GM18507 (cell line): ENCODE measurements at regions not wholly inside any gene's neighbourhood (a gene's known extent, or its start where the extent isn't known, plus 50 kb on each side); places are given as distances from the start of the nearest gene placed in this dataset.
"Not testable (repeated sequence)": the region's sequence is repeated elsewhere in the genome, so short reads cannot be mapped to it uniquely, and the experiment has no call there.

ENCODE experiments used
- DNase-seq: peaks from one replicate; pipeline ENCODE4 v3.0.0; 2011; ENCODE audit warnings: low read depth; ENCODE audit not compliant: insufficient read length; ENCODE audit errors: extremely low spot score
- FAIRE-seq: peaks from 2 replicates; lab custom pipeline; 2011; peaks lifted over from hg19 to GRCh38; lab: Jason Lieb, UNC

- DNase-seq: no peak
- no peak for FAIRE-seq
Observed at GRCh38 chr7:145520284-145520683, 596.3 kb upstream of the CNTNAP2 start.

- FAIRE-seq: no peak
- DNase-seq: no peak
Observed at GRCh38 chr7:145511004-145511403, 605.6 kb upstream of the CNTNAP2 start.

- FAIRE-seq (no peak), DNase-seq (no peak)
Observed at GRCh38 chr7:145497911-145498525, 618.6 kb upstream of the CNTNAP2 start.

- DNase-seq (no peak), FAIRE-seq (no peak)
Observed at GRCh38 chr7:145490356-145490755, 626.2 kb upstream of the CNTNAP2 start.

- FAIRE-seq (no peak), DNase-seq (no peak)
Observed at GRCh38 chr7:145489609-145490008, 627.0 kb upstream of the CNTNAP2 start.

- DNase-seq: no peak
- no peak for FAIRE-seq
Observed at GRCh38 chr7:145488816-145489215, 627.8 kb upstream of the CNTNAP2 start.

- DNase-seq (no peak), FAIRE-seq (no peak)
Observed at GRCh38 chr7:145481985-145482384, 634.6 kb upstream of the CNTNAP2 start.

- DNase-seq (no peak), FAIRE-seq (no peak)
Observed at GRCh38 chr7:145478541-145478940, 638.1 kb upstream of the CNTNAP2 start.

- DNase-seq (no peak), FAIRE-seq (no peak)
Observed at GRCh38 chr7:145474009-145474686, 638.3 kb upstream of the TPK1 start.

GRCh38 chr7:145471883-145472282 is 636.0 kb upstream of the TPK1 start:
- DNase-seq (no peak), FAIRE-seq (no peak)

GRCh38 chr7:145464287-145464686 is 628.4 kb upstream of the TPK1 start:
- no peak for DNase-seq
- no peak for FAIRE-seq

- DNase-seq: no peak
- no peak for FAIRE-seq
Observed at GRCh38 chr7:145462463-145462862, 626.6 kb upstream of the TPK1 start.

GRCh38 chr7:145434811-145435210 is 599.0 kb upstream of the TPK1 start:
- FAIRE-seq: no peak

GRCh38 chr7:145431834-145432233 is 596.0 kb upstream of the TPK1 start:
- DNase-seq (no peak), FAIRE-seq (no peak)

More at GRCh38 chr7:145434811-145435210, 599.0 kb upstream of the TPK1 start:
- DNase-seq: no peak

- not testable (repeated sequence) for FAIRE-seq, DNase-seq
Observed at GRCh38 chr7:145418481-145418880, 582.6 kb upstream of the TPK1 start.

- no peak for FAIRE-seq
- DNase-seq: no peak
Observed at GRCh38 chr7:145411066-145411465, 575.2 kb upstream of the TPK1 start.

- DNase-seq (no peak), FAIRE-seq (no peak)
Observed at GRCh38 chr7:145398758-145399157, 562.9 kb upstream of the TPK1 start.

GRCh38 chr7:145394126-145394525 is 558.3 kb upstream of the TPK1 start:
- no peak for FAIRE-seq

GRCh38 chr7:145382762-145383161 is 546.9 kb upstream of the TPK1 start:
- no peak for DNase-seq
- FAIRE-seq: no peak

More at GRCh38 chr7:145394126-145394525, 558.3 kb upstream of the TPK1 start:
- DNase-seq: no peak

GRCh38 chr7:145378197-145378596 is 542.3 kb upstream of the TPK1 start:
- FAIRE-seq: no peak
- DNase-seq: no peak

- FAIRE-seq (no peak), DNase-seq (no peak)
Observed at GRCh38 chr7:145360511-145361100, 524.8 kb upstream of the TPK1 start.
